HCT116 (cell line): ENCODE measurements at regions not wholly inside any gene's neighbourhood (a gene's known extent, or its start where the extent isn't known, plus 50 kb on each side); places are given as distances from the start of the nearest gene placed in this dataset.

Source experiments
- CEBPB ChIP-seq: IDR thresholded peaks from 2 replicates; pipeline ENCODE4 v1.6.1; 2012; ENCODE audit warnings: low read depth
- CTCF ChIP-seq, 3 experiments: fragments of 200-600 bp in 1 of 3; sonication (generic) in 1 of 3; IDR thresholded peaks in 2 of 3; conservative IDR thresholded peaks in 1 of 3; 2 replicates each; pipeline ENCODE4 v1.5.1; 2012 to 2017; ENCODE audit warnings: low read depth in 2 of 3, low read length in 2 of 3, antibody characterized with exemption in 1 of 3, borderline replicate concordance in 1 of 3, control low read depth in 1 of 3, mild to moderate bottlenecking in 1 of 3, mixed read lengths in 1 of 3, mixed run types in 1 of 3, moderate library complexity in 1 of 3; ENCODE audit not compliant: insufficient read depth in 1 of 3
- EGR1 ChIP-seq: IDR thresholded peaks from 2 replicates; pipeline ENCODE4 v1.6.1; 2012; ENCODE audit warnings: low read depth
- ELF1 ChIP-seq: IDR thresholded peaks from 2 replicates; pipeline ENCODE4 v1.6.1; 2012; ENCODE audit warnings: low read depth, borderline replicate concordance
- EZH2 ChIP-seq: fragments of 200-600 bp; sonication (generic); IDR thresholded peaks from 2 replicates; pipeline ENCODE4 v1.6.1; 2017; ENCODE audit warnings: antibody characterized with exemption, mixed run types
- JUND ChIP-seq: IDR thresholded peaks from 2 replicates; pipeline ENCODE4 v1.6.1; 2012
- MAX ChIP-seq: IDR thresholded peaks from 2 replicates; pipeline ENCODE4 v1.6.1; 2012
- POLR2A ChIP-seq: IDR thresholded peaks from 2 replicates; pipeline ENCODE4 v1.7.0; 2011; ENCODE audit warnings: borderline replicate concordance; ENCODE audit not compliant: insufficient read depth, insufficient read length; ENCODE audit errors: extremely low read depth
- POLR2AphosphoS5 ChIP-seq: IDR thresholded peaks from 2 replicates; pipeline ENCODE4 v1.6.1; 2011; ENCODE audit warnings: mild to moderate bottlenecking, low read depth, low read length, moderate library complexity
- RAD21 ChIP-seq: IDR thresholded peaks from 2 replicates; pipeline ENCODE4 v1.6.1; 2012; ENCODE audit warnings: low read depth, mild to moderate bottlenecking
- REST ChIP-seq: IDR thresholded peaks from 2 replicates; pipeline ENCODE4 v1.6.1; 2012; ENCODE audit warnings: low read depth
- SIN3A ChIP-seq: IDR thresholded peaks from 2 replicates; pipeline ENCODE4 v1.6.1; 2012; ENCODE audit warnings: low read depth
- ZNF274 ChIP-seq: fragments of 200-500 bp; sonication (Bioruptor generic); IDR thresholded peaks from 2 replicates; pipeline ENCODE4 v1.6.1; 2014; ENCODE audit warnings: mild to moderate bottlenecking, low read depth, low read length, inconsistent platforms

- TF ChIP-seq POLR2A (no peak), POLR2AphosphoS5 (no peak), EZH2 (no peak), CTCF (IDR thresholded peaks at IDR 0.05 in 2 of 3, conservative IDR thresholded peaks at IDR 0.05 in 1 of 3; ENCODE audit: borderline replicate concordance in 1 of 3, insufficient read depth in 1 of 3, low read depth in 2 of 3, low read length in 2 of 3) (no peak), SIN3A (no peak), MAX (no peak), JUND (no peak), REST (no peak), EGR1 (no peak), ZNF274 (no peak), CEBPB (no peak), ELF1 (no peak), RAD21 (no peak)
These were observed 944.9 kb downstream of the CNTNAP5 start for GRCh38 chr2:124970030-124970429.
